GM18858 (cell line): ENCODE measurements at regions not wholly inside any gene's neighbourhood (a gene's known extent, or its start where the extent isn't known, plus 50 kb on each side); places are given as distances from the start of the nearest gene placed in this dataset.
"Not testable (repeated sequence)": the region's sequence is repeated elsewhere in the genome, so short reads cannot be mapped to it uniquely, and the experiment has no call there.

Experiments used
- ATAC-seq: cut with Tn5 transposase; IDR thresholded peaks from one replicate; pipeline ENCODE4 v1.9.1; 2021; ENCODE audit not compliant: unreplicated experiment

DNA sequence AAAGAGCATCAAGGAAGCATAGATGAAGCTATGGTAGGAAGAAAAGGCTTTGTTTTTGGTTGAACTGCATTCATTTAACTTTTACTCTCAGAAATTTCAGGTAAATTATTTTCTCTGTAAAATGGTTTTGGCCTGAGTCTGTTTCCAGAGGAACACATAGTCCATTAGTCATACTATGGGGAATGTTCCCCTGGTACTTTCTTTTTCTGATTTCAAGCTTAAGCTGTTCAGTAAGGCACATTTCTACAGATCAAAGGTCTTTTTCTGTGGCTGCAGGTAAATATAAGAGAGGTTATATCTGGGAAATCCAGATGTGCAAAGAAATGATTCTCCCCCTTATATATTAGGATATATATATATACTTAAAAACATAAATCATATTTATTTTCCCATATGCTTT lies 1744.4 kb upstream of the ADGRL3 start:
- ATAC-seq, result no peak

DNA sequence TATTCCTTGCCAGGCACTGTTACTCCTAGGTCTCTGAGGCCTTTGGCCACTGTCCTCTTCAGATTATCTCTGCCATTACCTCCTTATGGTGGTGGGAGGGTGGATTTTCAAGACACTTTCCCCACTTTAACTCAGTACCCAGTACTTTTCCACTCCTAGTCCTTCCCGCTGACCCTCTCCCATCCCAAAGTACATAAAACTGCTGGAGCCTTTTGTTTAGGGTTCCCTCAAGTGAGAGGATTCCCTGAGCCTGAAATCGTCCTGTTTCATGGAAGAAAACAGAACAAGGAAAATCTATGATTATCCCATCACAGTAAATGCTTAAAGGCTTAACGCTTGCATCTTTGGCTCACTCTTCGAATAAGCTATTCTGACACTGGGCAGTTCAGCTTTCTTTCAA lies 1742.5 kb upstream of the ADGRL3 start:
- no peak for ATAC-seq

DNA sequence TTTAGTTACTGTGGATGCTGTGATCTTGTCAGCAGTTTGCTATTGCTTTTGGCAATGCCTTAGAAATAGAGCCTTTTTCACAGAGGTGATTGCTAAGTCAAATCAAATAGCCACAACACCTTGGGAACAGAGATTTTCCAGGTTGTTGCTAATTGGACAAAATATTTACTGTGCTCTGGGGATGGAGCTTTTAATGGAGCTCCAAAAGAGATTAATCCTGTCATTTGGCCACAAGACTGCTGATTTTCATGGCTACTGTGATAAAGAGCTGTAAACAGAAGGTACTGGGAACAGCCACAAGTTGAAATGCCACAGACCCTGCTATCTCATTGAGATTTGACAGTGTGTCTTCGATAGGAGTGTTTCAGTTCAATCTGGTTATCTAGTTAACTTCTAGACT lies 1715.2 kb upstream of the ADGRL3 start:
- ATAC-seq, result no peak

DNA sequence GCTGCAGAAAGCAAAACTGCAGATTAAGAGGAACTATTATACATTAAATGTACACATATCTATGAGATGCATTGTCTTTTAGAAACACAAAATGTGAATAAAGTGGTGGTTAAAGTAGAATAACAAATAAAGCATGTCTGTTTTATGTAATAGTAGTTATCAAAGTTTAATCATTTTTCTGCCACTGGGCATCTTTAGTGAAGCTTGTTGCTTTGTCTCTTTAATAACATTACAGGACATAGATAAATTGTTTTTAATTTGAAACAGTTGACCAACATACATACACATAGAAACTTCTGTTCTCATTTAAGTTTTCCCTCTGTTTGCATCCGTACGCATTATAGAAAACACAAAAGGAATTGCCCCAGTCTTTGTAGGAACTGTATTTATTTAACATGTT lies 1700.0 kb upstream of the ADGRL3 start:
- ATAC-seq, result no peak

DNA sequence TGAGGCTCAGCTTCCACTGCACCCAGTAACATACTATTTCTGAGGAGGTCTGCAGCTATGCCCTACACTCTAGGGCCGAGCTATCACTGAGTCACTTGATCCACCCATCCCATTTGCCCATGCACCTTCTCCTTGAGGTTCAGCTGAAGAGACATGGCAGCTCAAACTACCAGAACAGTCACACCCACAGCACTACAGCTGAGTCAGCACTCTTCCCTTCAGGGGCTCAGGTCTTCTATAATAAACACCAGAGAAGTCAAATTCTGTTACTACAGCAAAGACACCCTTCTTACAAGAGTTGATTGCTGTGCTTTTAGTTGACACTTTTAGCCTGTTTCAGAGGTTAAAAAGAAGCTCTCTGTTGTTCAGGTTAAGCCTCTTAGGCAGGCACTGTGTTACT lies 1696.4 kb upstream of the ADGRL3 start:
- no peak for ATAC-seq

DNA sequence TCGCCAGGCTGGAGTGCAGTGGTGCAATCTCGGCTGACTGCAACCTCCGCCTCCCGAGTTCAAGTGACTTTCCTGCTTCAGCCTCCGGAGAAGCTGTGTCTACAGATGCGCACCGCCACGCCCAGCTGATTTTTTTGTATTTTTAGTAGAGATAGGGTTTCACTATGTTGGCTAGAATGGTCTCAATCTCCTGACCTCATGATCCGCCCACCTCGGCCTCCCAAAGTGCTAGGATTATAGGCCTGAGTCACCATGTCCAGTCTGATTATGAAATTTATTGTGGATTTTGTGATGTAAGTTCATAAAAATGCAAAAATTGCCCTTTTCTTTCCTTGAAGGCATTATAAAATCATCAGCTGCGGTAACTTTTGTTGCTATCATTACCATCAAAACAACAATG lies 1688.3 kb upstream of the ADGRL3 start:
- not testable (repeated sequence) for ATAC-seq

DNA sequence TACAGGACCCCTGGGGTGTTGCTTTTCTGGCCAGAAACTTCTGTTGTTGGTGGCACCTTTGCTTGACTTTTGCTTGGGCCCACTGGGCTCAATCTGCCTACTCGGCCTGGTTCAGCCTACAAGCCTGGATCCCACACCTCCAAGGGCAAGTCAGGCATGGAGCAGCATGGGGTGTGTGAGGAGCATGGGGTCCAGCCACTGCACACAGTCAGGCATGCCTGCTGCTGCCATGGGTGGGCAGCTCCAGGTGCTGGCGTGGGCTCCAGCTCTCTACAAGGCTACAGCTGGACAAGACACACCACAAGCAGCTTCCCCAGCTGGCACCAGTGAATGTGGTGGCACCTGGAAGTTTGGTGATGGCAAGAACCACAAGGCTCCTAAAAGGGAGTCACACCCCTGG lies 1683.1 kb upstream of the ADGRL3 start:
- ATAC-seq, result no peak

DNA sequence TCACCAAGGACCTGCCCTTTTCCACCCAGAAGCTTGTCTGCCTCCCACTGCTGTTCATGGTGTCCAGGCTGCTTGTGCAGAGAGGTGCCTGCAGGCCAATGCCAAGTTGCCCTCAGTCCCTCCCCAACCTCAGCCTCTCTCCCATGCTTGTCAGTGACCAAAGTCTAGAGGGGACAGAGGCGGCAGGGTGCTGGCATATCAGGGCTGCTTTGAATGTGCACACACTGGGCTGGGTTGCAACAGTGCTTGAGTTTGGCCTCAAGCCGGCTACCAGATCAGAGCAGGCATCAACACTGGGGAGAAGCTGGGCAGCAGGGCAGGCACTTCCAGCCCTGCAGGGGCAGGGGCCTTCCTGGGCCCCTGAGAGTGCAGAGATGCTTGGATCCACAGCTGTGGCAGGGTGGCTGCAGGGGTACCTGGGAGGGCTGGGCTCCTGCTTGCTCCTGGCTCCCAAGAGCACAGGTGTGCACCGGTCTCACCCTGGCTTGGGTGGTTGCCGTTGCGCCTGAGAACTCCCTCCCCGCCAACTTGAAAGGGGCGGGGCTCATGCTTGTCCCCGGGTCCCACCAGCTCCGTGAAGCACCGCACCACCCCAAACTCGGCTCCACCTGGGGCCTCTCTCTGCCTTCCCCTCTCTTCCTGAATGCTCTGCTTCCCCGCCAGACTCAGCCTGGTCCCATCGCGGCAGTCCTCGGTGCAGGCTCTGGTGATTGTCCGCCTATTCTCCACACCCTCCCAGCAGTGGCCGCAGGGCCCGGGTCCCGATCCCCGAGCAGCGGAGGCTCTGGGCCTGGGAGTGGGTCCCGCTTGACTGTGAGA lies 1681.9 kb upstream of the ADGRL3 start:
- ATAC-seq, result no peak

DNA sequence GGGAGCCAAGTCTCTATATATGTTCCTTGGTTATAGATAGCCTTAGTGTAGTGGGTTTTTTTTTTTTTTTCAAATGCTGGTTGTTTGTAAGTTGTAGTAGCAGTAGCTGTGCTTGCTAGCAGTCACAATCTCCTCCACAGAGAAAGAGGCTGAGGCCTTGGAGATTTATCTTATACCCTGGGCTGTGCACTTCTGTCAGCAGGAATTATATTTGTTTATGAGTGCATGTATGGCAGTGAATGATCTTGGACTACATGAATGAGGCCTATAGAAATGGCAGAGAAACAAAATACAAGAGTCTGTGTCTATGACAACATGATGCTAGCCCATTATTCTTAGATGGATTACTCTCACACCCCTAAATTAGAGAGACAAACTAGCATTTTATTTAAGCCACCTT lies 1674.2 kb upstream of the ADGRL3 start:
- no peak for ATAC-seq

DNA sequence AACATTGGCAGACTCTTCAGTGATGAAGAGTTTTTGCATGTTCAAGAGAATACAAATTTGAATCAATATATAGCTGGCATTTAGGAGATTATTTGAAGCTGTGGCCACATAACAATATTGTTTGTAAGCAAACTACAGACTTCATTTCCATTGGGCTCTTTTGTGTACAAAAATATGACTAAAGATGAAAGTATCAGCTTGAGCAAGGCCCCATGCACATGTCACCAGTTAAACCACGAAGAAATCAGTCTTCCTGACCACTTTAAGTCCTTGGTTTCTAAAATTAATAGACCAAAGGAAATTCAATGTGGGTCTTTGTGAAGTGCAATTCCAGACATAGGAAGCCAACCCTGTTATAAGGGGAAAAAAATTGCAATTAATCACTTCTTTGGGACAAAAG lies 1664.6 kb upstream of the ADGRL3 start:
- ATAC-seq, result no peak

DNA sequence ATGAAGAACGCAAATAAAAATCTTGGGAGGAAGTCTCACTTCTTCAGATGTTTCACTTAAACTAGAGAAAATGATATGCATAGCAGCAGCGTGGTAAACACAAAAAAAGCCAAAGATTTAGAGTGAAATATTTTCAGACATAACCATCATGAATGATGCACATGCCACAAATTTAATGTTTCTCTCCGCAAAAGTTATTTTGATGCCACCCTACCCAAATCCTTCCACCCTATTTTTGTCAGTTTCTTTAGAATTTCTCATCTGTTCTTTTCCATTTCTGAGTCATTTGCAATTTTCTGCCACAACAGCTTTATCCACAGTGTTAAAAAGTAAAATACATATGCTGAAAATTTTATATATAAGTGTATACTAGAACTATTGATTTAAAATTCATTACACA lies 1663.7 kb upstream of the ADGRL3 start:
- no peak for ATAC-seq

DNA sequence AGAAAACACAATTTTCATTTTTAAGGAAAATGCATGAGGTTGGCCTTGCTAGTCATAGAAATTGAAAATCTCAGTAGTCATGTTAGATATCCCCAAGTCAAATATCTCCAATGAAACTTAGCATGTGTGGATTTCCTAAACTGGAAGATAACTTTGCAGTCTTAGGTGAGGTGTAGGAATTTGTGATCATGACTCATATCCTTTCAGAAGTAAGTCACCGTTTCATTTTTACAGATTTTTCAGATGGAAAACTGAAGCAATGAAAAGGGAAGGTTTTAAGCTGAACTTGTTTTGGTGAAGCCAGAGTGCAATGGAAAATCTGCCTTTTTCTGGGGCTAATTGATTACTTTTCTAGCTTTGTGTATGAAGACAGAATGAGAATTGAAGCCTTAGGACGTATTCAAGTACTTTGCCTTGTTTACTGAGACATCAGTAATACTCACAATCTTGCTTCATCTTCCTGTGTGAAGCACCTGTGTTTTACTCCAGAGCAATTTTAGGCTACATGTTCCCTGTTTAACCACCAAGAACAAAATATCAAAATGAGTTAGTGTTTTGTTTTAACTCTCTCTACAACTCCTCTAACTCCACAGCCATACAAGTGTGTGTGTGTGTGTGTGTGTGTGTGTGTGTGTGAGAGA lies 1662.8 kb upstream of the ADGRL3 start:
- ATAC-seq, result no peak

DNA sequence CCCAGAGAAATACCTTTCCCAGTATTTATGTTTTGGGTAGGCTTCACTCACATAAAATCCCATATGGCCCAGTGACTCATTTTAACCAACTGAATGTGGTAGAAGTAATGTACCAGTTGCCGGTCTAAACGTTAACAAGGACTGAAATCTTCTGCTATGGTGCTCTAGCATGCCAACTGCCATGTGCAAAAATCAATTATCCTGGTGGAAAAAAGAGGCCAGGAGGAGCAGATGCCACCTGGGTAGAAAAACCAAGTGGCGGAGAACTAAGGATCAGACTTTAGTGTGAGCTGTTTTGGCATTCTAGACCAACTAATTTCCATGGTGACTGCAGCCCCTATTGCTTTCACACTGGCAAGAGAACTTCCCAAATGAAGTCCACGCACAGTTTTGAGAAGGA lies 1660.7 kb upstream of the ADGRL3 start:
- no peak for ATAC-seq

DNA sequence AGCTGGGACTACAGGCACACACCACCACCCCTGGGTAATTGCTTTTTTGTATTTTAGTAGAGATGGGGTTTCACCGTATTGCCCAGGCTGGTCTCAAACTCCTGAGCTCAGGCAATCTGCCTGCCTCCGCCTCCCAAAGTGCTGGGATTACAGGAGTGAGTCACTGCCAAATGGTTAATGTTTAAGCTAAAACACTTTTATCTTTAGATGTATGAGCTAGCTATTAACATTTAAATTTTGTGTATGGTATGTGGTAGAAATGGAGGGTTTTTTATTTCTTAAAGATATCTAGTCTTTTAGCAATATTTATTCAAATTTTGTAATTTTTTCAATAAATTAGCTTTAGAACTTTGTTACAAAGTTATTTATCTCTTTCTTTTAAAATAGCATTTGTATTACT lies 1659.8 kb upstream of the ADGRL3 start:
- no peak for ATAC-seq

DNA sequence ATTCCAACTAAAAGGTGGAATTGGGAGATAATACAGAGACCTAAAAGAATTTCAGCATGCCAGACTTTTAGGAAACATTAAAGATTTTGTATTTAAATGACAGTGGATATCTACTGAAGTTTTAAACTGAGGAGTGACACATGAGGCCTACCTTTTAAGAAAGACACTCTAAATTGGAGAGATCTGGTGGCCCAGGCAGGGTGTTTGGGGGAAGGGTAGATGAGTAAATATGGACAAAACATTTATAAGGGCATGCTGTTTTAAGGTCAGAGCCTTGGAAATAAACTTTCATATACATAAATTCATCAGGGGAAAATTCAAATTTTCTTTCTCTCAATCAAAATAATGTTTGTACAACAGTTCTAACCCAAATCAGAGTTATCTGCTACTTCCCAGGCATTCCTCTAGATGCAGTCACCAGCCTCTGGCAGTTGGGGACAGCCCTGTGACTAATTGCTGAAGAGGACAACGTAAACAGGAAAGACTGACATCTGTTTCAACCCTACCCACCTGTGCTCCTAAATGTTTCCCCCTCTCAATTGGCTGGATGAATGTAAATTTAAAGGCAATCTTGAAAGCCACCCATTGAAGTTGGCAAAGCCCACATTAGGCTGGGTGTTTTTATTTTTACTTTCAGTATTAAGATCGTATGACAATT lies 1646.9 kb upstream of the ADGRL3 start:
- ATAC-seq, result peak; percentile 92

DNA sequence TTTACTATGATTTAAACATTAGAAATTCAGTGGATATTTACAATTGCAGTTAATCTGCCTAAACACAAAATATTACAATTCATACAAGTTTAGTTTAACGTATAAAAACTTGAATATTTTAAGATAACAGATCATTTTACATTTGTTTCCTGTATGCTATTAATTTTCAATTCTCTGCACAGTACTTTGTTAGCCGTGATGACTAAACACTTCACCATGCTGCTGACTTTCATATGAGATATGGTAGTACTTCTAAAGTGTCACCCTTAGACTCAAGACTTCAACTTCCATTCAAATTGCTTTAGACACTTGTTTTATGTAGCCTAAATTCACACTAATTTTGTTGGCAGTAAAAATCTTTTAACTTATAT lies 1646.4 kb upstream of the ADGRL3 start:
- peak; percentile 56 for ATAC-seq

DNA sequence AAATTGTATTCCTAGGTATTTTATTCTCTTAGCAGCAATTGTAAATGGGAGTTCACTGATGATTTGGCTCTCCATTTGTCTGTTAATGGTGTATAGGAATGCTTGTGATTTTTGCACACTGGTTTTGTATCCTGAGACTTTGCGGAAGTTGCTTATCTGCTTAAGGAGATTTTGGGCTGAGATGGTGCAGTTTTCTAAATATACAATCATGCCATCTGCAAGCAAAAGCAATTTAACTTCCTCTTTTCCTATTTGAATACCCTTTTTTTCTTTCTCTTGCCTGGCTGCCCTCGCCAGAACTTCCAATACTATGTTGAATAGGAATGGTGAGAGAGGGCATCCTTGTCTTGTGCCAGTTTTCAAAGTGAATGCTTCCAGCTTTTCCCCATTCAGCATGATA lies 1643.9 kb upstream of the ADGRL3 start:
- ATAC-seq, result not testable (repeated sequence)

DNA sequence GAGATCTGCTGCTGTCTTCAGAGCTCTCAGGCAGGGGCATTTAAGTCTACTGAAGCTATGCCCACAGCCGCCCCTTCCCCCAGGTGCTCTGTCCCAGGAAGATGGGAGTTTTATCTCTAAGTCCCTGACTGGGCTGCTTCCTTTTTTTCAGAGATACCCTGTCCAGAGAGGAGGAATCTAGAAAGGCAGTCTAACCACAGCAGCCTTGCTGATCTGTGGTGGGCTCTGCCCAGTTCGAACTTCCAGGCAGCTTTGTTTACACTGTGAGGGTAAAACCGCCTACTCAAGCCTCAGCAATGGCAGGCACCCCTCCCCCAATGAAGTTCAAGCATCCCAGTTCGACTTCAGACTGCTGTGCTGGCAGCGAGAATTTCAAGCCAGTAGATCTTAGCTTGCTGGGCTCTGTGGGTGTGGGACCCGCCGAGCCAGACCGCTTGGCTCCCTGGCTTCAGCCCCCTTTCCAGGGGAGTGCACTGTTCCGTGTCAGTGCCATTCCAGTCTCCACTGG lies 1639.9 kb upstream of the ADGRL3 start:
- not testable (repeated sequence) for ATAC-seq

DNA sequence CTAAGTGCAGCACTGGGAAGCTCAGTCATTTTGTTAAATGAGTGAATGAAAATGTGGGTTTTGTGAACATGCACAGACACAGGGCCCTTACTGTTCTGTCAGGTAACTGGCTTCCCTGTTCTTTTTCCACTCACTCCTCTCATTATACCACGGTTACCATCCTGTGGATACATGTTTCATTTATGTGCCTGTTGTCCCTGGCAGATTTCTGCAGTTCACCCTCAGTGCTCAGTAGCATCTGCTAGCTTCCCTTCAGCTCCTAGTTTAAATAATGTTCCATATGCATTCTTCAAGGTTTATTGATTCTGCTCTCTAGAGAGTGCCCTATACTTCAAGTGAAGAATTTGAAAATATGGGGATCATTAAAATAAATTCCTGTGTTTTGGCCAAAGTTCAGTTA lies 1634.3 kb upstream of the ADGRL3 start:
- no peak for ATAC-seq

DNA sequence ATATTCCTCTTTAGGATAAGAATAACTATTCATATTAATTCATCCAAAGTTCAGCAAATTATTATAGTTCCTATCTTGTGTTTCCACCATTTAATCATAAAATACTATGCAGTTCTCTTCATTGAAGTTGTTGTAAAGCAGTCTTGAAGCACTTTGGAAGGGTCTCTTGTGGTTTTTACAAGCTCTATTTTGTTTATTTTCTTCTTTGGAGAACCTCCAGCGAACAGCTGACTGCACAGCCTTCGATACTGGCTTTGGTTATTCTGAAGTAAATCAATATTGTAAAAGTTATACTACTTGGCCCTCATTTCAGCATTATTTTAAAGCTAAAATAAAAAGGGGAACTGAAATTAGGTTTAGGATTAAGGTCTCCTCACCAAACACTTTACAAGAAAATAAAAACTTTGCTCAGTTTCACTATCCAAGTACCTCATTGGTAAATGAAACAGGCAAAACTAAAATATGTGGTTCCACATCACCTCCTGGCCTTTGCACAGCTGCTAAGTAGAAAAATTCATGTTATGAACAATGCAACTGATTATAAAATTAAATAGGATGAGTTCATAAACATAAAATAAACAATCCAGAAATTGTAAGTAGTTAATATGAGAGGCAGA lies 1629.2 kb upstream of the ADGRL3 start:
- peak; percentile 91 for ATAC-seq

DNA sequence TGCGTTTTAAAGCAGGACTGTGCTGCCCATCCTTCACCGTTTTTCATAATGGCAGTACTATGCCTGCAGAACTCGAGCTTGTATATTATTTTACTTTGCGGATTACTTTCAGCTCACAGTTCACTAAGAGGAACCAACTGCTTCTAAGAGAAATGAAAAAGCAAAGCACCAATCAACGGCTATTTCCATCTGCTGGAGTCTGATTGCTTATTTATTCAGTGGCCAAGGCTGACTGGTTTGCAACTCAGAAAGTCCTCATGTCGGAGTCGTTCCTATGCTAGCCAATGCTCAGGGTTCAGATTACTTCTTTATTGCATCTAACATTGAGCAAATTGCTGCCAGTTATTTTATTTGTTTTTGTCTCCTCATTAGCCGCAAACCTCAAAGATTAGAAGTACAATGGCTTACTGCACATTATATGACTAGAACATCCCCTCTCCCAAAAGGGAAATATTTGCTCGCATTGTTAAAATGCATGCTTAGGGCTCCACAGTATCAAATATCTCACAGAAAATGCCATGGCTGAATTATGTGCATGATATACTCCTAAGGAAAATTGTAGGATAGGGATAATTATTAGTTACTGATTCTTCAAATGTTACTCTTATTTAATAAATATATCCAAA lies 1628.2 kb upstream of the ADGRL3 start:
- no peak for ATAC-seq
